KBM-7 (cell line): ENCODE measurements at regions not wholly inside any gene's neighbourhood (a gene's known extent, or its start where the extent isn't known, plus 50 kb on each side); places are given as distances from the start of the nearest gene placed in this dataset.
A peak's percentile ranks its signal among the peaks of the same experiment; 100 is the strongest.

ENCODE experiments used
- DNase-seq: peaks from one replicate; pipeline ENCODE4 v3.0.0-alpha.2; 2015
- in situ Hi-C: fragments of 300-500 bp; cut with MboI; formaldehyde crosslinking; loops from 2 replicates; pipeline ENCODE4 v1.14.3; 2020; ENCODE audit warnings: low sequenced_read_pairs, low pct_unique_long_range_greater_than_20kb, mixed read lengths

- in situ Hi-C loops: no loop called here
- no peak for DNase-seq
Measured at GRCh38 chr5:171597946-171598640, 178.6 kb downstream of the FGF18 start.

DNA sequence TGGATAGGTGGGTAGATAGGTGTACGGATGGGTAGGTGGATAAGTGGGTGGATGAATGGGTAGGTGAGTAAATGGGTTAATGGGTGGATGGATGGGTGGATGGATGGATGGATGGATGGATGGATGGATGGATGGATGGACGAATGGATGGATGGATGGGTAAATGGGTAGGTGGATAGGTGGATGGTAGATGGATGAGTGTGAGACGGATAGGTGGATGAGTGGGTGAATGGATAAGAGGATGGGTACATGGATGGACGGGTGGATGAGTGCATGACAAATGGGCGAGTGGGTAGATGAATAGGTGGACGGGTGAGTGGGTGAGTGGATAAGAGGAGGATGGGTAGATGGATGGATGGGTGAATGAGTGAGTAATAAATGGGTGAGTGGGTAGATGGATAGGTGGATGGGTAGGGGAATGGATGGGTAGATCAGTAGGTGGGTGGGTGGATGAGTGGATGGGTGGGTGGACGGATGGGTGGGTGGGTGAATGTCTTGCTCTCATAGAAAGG, 179.2 kb downstream of the FGF18 start:
- in situ Hi-C loops: no loop called here
- DNase-seq: no peak

- no peak for DNase-seq
- in situ Hi-C loops: no loop called here
Measured at GRCh38 chr5:171599411-171599810, 180.0 kb downstream of the FGF18 start.

DNA sequence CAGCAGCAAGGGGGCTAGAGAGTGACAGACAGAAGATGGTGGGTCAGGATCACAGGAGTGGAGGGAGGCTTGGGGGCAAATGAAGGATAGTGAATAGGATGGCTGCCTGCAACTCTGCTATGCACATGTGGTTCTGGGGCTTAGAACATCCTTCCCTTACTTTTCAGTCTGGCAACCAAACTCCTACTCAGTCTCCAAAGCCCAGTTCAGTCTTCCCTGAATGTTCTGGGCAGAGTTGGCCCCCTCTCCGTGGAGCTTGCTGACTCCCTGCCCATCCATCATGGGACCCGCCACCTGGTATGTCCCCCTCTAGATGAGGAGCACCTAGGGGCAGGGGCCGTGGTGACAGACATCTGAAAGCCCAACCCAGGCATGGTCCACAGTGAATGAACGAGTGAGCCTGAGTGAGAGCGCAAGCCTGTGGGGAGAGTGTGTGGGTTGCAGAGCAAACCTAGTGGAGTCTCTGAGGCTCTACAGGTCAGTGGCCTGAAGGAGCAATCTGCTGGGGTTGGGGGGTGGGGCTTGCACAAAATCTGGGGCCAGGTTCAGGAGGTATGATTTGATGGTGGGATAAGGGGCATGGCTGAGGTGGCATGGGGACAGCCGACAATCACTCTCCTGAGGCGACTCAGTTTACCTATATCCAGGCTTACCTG, 180.6 kb downstream of the FGF18 start:
- DNase-seq: no peak
- in situ Hi-C loops: no loop called here

GRCh38 chr5:171600741-171601265, 181.4 kb downstream of the FGF18 start:
- no peak for DNase-seq
- in situ Hi-C loops: no loop called here

DNA sequence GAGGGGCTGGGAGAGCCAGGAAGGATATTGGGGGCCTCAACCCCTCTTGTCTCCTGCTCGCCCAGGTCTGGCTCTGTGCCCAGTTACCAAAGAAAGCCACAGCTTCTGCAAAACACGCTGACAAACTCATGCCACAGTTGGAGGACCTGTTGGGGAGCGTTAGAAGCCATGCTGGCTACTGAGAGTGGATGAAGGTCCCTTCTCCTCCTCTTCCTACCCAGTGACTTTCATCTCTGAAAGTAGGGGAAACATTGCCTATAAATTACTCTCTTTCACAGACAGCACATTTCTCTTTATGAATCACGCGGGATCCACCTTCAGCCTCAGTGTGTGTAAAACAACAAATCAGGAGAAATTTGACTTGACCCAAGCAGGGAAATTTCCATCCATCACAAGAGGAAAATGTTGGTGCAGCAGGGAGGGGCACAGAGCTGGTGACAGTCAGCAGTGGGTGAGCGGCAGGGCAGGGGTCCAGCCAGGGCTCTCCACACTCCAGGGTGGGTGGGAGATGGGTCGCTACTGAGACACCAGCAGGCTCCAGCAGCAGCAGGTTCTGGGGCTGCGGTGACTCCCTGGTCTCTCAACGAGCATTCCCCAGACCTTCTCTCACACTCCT, 181.9 kb downstream of the FGF18 start:
- peak; percentile 69 for DNase-seq
- in situ Hi-C loops: no loop called here

DNA sequence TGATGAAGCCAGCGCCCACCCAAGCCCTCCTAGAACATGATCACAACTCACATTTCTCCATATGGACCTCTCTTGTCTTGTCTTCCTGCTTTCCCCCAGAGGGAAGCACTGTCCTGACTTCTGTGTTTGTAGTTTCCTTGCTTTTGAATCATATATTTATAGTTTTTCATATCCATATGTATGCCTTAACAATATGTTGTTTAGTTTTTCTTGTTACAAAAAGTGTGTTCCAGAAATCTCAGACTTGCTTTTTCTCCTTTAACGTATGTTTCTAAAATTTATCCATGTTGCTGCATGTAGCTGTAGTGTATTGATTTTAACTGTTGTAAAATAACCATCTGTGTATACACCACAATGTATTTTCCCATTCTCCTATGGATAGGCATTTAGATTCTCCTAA, 182.0 kb upstream of the SMIM23 start:
- DNase-seq: no peak
- in situ Hi-C loops: no loop called here

GRCh38 chr5:171604195-171604594, 181.4 kb upstream of the SMIM23 start:
- in situ Hi-C loops: no loop called here
- no peak for DNase-seq

- in situ Hi-C loops: no loop called here
- DNase-seq: peak; percentile 28
Measured at GRCh38 chr5:171606414-171607024, 179.1 kb upstream of the SMIM23 start.

- no peak for DNase-seq
- in situ Hi-C loops: no loop called here
Measured at GRCh38 chr5:171607863-171608262, 177.8 kb upstream of the SMIM23 start.

GRCh38 chr5:171609806-171610452, 175.7 kb upstream of the SMIM23 start:
- DNase-seq: no peak
- in situ Hi-C loops: no loop called here

GRCh38 chr5:171610686-171611085, 174.9 kb upstream of the SMIM23 start:
- DNase-seq: no peak
- in situ Hi-C loops: no loop called here

GRCh38 chr5:171612749-171613148, 172.9 kb upstream of the SMIM23 start:
- in situ Hi-C loops: no loop called here
- no peak for DNase-seq

DNA sequence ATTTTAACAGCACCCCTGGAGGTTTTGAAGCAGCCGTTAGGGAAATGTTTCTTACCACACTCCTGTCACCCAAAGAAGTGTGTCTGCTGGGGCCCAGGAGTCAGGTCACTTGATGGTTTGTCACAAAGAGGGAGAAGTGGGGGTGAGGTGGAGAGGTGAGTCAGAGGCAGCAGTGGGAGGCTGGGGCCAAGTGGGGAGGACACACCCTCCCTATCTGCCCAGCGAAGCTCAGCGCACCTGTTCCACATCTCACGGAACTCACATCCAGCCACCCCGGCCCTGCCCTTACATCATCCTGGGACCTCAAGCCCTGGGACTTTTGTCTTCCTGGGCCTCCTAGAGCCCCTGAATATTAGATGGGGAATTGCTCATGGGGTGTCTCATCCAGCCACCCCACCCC, 171.1 kb upstream of the SMIM23 start:
- in situ Hi-C loops: no loop called here
- DNase-seq: no peak

- DNase-seq: no peak
- in situ Hi-C loops: no loop called here
Measured at GRCh38 chr5:171614971-171615653, 170.5 kb upstream of the SMIM23 start.

- in situ Hi-C loops: no loop called here
Measured at GRCh38 chr5:171615705-171616640, 169.6 kb upstream of the SMIM23 start.

DNA sequence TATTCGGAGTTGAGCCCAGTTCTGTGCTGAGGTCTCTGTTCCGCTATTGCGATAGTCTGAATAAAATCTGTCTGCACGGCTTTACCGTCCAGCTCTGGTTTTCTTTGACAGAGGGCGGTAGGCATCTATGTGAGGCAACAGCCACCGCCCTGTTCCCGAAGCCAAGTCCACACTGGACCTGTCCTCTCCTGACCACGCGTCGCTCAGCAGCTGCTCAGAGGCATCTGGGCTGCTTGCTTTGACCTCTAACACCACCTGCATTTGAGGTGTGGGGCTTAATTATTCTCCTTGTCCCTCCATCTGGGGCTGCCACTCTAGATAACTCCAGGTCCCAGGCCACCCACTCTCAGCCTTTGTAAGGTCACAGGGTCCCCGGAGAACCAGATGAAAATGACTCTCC, 168.4 kb upstream of the SMIM23 start:
- in situ Hi-C loops: no loop called here
- DNase-seq: no peak

More at GRCh38 chr5:171615705-171616640, 169.6 kb upstream of the SMIM23 start:
- no peak for DNase-seq
